Lower leg skin (tissue), 3 donors: ENCODE measurements at regions not wholly inside any gene's neighbourhood (a gene's known extent, or its start where the extent isn't known, plus 50 kb on each side); places are given as distances from the start of the nearest gene placed in this dataset.

ENCODE experiments used
- POLR2A ChIP-seq, 2 donors: fragments of 450-650 bp; IDR thresholded peaks; one replicate each; pipeline ENCODE4 v1.6.1; 2016 to 2017; ENCODE audit warnings: antibody characterized with exemption in 2 of 2, mild to moderate bottlenecking in 1 of 2, moderate library complexity in 1 of 2
- TF ChIP-seq, protein P1 (sequence below), 3 donors: fragments of 450-650 bp; IDR thresholded peaks; one replicate each; pipeline ENCODE4 v1.5.1; 2016; ENCODE audit warnings: antibody characterized with exemption in 3 of 3, mild to moderate bottlenecking in 3 of 3, moderate library complexity in 2 of 3

DNA sequence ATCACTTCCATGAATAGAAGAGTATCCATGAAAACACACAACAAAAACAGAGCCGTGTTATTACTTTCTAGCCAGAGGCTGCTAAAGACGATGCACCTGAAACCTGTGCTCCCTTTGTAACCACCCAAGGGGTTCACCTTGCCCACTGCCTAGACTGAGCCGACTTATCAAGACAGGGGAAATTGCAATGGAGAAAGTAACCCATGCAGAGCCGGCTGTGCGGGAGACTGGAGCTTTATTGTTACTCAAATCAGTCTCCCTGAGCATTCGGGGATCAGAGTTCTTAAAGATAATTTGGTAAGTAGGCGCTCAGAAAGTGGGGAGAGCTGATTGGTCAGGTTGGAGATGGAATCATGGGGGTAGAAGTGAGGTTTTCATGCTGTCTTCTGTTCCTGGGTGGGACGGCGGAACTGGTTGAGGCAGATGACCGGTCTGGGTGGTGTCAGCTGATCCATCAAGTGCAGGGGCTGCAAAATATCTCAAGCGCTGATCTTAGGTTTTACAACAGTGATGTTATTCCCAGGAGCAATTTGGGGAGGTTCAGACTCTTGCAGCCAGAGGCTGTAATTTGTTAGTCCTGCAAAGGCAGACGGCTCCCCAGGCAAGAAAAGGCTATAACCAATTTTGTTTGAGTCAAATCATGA lies 366.6 kb downstream of the PREX1 start:
- TF ChIP-seq, protein P1, sequence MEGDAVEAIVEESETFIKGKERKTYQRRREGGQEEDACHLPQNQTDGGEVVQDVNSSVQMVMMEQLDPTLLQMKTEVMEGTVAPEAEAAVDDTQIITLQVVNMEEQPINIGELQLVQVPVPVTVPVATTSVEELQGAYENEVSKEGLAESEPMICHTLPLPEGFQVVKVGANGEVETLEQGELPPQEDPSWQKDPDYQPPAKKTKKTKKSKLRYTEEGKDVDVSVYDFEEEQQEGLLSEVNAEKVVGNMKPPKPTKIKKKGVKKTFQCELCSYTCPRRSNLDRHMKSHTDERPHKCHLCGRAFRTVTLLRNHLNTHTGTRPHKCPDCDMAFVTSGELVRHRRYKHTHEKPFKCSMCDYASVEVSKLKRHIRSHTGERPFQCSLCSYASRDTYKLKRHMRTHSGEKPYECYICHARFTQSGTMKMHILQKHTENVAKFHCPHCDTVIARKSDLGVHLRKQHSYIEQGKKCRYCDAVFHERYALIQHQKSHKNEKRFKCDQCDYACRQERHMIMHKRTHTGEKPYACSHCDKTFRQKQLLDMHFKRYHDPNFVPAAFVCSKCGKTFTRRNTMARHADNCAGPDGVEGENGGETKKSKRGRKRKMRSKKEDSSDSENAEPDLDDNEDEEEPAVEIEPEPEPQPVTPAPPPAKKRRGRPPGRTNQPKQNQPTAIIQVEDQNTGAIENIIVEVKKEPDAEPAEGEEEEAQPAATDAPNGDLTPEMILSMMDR (IDR thresholded peaks at IDR 0.05): no peak
- TF ChIP-seq POLR2A (IDR thresholded peaks at IDR 0.05): no peak
